Omental fat pad (tissue), 3 donors: ENCODE measurements at regions not wholly inside any gene's neighbourhood (a gene's known extent, or its start where the extent isn't known, plus 50 kb on each side); places are given as distances from the start of the nearest gene placed in this dataset.

Experiments
- ATAC-seq: fragments of 150-250 bp; one replicate; pipeline ENCODE4 v1.9.1; 2016; ENCODE audit warnings: mild to moderate bottlenecking, moderate library complexity; ENCODE audit not compliant: low FRiP score
- DNase-seq: peaks from one replicate; pipeline ENCODE4 v3.0.0-alpha.2; 2019; ENCODE audit warnings: low spot score
- CTCF ChIP-seq, 3 donors: fragments of 450-650 bp; IDR thresholded peaks; one replicate each; pipeline ENCODE4 v1.5.1; 2016 to 2017; ENCODE audit warnings: antibody characterized with exemption in 3 of 3, mild to moderate bottlenecking in 3 of 3, moderate library complexity in 2 of 3

GRCh38 chr3:163952499-163952898, 1125.8 kb downstream of the SI start:
- DNase-seq (no peak), ATAC-seq (no peak)
- TF ChIP-seq CTCF (IDR thresholded peaks at IDR 0.05) = no peak

- ATAC-seq (no peak), DNase-seq (no peak)
- TF ChIP-seq CTCF (IDR thresholded peaks at IDR 0.05) = no peak
These were observed 1126.8 kb downstream of the SI start for GRCh38 chr3:163951397-163951987.

DNA sequence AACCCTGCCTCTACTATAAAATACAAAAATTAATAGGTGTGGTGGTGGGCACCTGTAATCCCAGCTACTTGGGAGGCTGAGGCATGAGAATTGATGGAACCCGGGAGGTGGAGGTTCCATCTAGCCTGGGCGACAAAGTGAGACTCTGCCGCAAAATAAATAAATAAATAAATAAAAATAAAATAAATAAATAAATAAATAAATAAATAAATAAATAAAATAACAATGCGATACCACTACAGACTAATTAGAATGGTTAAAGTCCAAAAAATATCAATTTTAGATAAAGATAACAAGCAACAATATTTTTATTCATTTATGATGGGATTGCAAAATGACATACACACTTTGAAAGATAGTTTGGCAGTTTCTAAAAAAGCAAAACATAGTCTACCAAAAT, 1131.5 kb downstream of the SI start:
- ATAC-seq (no peak), DNase-seq (no peak)
- no peak for TF ChIP-seq CTCF (IDR thresholded peaks at IDR 0.05)

- DNase-seq = no peak
- TF ChIP-seq CTCF (IDR thresholded peaks at IDR 0.05) = no peak
- ATAC-seq = no peak
These were observed 1134.6 kb downstream of the SI start for GRCh38 chr3:163943664-163944063.

- no peak for ATAC-seq
These were observed 1138.4 kb downstream of the SI start for GRCh38 chr3:163939926-163940325.

GRCh38 chr3:163936543-163936942, 1141.8 kb downstream of the SI start:
- no peak for TF ChIP-seq CTCF (IDR thresholded peaks at IDR 0.05)
- DNase-seq (no peak), ATAC-seq (no peak)

More at GRCh38 chr3:163939926-163940325, 1138.4 kb downstream of the SI start:
- DNase-seq = no peak
- no peak for TF ChIP-seq CTCF (IDR thresholded peaks at IDR 0.05)

- no peak for TF ChIP-seq CTCF (IDR thresholded peaks at IDR 0.05)
- ATAC-seq (no peak), DNase-seq (no peak)
These were observed 1142.9 kb downstream of the SI start for GRCh38 chr3:163935411-163935810.
